Kidney epithelial cell (primary cell): ENCODE measurements at regions not wholly inside any gene's neighbourhood (a gene's known extent, or its start where the extent isn't known, plus 50 kb on each side); places are given as distances from the start of the nearest gene placed in this dataset.

ENCODE experiments used
- DNase-seq: peaks from one replicate; pipeline ENCODE4 v3.0.0-alpha.2; 2010; ENCODE audit warnings: low read depth
- H3K27me3 ChIP-seq: 2 replicates; pipeline ENCODE4 v1.6.0; 2011; ENCODE audit warnings: low read length; ENCODE audit not compliant: control insufficient read depth, insufficient read depth
- H3K36me3 ChIP-seq: 2 replicates; pipeline ENCODE4 v1.5.1; 2011; ENCODE audit warnings: low read length; ENCODE audit not compliant: control insufficient read depth, insufficient read depth
- H3K4me3 ChIP-seq: 2 replicates; pipeline ENCODE4 v1.5.1; 2011; ENCODE audit warnings: low read depth, mild to moderate bottlenecking, control low read depth, low read length
- TF ChIP-seq, protein P1 (sequence below): IDR thresholded peaks from 2 replicates; pipeline ENCODE4 v1.5.1; 2011; ENCODE audit warnings: mild to moderate bottlenecking, moderate library complexity, low read length, control low read depth, inconsistent platforms; ENCODE audit not compliant: insufficient read depth, poor library complexity, severe bottlenecking

DNA sequence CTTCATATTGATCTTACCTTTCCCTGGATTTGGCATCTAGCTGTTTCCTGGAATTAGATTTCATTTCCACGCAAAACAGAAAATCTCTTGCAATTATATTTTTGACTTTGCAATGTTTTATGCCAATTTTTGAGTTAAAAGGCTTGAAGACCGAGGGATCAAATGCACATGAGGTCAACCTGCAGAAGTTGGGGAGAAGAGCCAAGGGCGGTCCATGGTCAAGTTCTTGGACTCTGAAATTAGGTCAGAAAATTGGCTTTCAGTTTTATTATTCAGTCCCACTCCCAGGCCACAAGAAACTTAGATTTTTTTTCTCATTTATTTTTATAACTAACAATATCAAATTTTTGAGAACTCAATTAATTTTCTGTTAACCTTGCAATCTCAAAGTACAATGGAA is 499.1 kb upstream of the USP24 start:
- no peak for DNase-seq
- TF ChIP-seq, protein P1, sequence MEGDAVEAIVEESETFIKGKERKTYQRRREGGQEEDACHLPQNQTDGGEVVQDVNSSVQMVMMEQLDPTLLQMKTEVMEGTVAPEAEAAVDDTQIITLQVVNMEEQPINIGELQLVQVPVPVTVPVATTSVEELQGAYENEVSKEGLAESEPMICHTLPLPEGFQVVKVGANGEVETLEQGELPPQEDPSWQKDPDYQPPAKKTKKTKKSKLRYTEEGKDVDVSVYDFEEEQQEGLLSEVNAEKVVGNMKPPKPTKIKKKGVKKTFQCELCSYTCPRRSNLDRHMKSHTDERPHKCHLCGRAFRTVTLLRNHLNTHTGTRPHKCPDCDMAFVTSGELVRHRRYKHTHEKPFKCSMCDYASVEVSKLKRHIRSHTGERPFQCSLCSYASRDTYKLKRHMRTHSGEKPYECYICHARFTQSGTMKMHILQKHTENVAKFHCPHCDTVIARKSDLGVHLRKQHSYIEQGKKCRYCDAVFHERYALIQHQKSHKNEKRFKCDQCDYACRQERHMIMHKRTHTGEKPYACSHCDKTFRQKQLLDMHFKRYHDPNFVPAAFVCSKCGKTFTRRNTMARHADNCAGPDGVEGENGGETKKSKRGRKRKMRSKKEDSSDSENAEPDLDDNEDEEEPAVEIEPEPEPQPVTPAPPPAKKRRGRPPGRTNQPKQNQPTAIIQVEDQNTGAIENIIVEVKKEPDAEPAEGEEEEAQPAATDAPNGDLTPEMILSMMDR: no peak
- Histone ChIP-seq H3K27me3 (no peaks in the 10 kb centered on the region), H3K4me3 (no peak overlapping the region), H3K36me3 (no peaks in the 10 kb centered on the region)

DNA sequence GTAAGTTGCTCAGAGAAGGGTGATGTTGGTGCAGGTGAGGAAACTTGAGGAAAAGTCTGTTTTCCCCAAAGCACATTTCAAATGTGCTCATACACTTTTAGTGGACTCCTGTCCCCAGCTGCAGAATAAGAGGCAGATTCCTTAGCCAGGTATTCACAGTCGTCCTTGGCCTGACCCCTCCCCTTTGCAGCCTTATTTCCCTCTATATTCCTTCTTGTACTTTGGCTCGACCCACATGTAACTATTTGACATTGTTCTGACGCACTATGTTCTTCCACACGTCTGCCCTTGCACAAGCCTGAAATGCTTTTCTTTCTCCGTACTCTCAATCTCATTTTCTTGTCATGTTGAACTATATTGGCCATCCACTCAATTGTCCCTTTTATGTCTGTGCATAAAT is 498.4 kb upstream of the USP24 start:
- Histone ChIP-seq H3K36me3 (no peaks in the 10 kb centered on the region), H3K4me3 (no peak overlapping the region), H3K27me3 (no peaks in the 10 kb centered on the region)
- DNase-seq: no peak
- TF ChIP-seq, protein P1: no peak

DNA sequence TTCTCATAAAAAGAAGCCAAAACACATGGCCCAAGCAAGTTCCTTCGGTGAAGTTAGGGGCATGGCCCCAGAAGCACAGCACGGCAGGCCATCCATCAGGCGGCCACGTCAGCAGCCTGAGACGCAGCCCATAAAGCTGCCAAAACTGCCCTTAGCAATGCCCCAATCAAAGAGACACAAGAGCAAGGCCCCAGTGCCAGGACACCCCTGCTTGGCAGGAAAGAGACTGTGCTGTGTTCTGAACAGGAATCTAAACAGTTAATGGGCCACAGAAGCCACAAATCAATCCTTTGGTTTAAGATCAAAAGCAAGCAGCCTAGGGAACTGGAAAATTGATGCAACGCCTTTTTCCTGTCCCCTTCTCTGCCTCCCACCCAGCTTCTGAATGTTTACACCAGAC is 497.0 kb upstream of the USP24 start:
- no peak for DNase-seq
- Histone ChIP-seq H3K27me3 (no peaks in the 10 kb centered on the region), H3K36me3 (no peaks in the 10 kb centered on the region)

DNA sequence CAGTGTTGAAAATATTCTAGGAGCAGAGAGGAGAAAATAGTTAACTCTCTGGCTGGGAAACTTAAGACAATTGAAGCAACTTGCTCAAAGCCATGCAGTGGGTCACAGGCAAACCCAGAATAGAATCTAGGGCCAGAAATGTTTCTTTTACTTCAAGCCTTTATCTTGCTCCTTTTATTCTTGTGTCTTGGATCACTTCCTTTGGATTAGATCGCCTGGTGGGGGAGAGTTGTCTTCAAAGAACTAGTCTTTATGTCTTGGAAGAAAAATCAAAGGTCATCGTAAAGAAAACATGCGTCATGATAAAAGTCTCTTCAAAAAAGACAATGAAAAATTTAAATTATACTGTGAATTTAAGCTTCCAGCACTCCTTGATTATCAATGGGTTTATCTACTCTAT is 493.6 kb upstream of the USP24 start:
- H3K36me3 ChIP-seq: no peaks in the 10 kb centered on the region
- TF ChIP-seq, protein P1: no peak
- DNase-seq: no peak
- no peak overlapping the region for H3K4me3 ChIP-seq
- no peaks in the 10 kb centered on the region for H3K27me3 ChIP-seq

More for the DNA sequence above, 497.0 kb upstream of the USP24 start:
- TF ChIP-seq, protein P1: no peak
- H3K4me3 ChIP-seq: no peak overlapping the region

DNA sequence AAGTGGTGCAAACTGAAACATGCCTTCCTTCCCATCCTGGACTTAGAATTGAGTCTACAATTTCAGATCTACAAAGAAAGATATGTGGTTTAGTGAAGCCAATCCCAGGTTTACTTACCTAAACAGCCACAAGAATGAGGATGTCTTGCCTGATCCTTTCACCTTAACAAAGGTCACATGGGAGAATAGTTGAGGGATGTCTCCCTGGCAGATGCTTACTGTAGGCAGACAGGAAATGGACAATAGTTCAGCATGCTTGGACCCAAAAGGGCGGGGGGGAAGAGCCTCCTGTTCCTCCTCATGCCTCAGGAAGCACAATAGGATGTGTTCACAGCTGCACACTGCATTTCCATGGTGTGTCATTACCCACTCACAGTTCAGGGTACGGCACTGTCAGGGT is 492.7 kb upstream of the USP24 start:
- no peak for DNase-seq
- no peaks in the 10 kb centered on the region for H3K27me3 ChIP-seq
- no peaks in the 10 kb centered on the region for H3K36me3 ChIP-seq
- H3K4me3 ChIP-seq: no peak overlapping the region
- TF ChIP-seq, protein P1: no peak

DNA sequence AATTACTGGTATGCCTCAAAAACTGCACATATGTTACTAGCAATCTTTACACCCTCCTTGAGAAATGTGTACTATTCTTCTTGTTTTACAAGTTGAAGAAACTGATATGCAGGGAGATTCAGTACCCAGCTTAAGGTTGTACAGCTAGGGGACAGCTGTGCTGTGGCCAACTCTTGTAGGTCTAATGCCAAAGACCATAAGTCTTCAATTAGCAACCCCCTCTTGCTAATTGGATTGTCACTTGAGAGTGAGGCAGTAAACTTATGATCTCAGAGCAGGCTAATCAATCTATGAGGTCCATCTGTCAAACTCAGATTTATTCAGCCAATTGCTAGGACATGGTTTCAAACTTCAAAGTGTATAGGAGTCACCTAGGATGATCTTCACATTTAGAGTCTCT is 492.0 kb upstream of the USP24 start:
- no peak for DNase-seq
- Histone ChIP-seq H3K27me3 (no peaks in the 10 kb centered on the region), H3K36me3 (no peaks in the 10 kb centered on the region), H3K4me3 (no peak overlapping the region)
- TF ChIP-seq, protein P1: no peak
